ENCODE measurements at regions not wholly inside any gene's neighbourhood (a gene's known extent, or its start where the extent isn't known, plus 50 kb on each side); places are given as distances from the start of the nearest gene placed in this dataset.

DNA sequence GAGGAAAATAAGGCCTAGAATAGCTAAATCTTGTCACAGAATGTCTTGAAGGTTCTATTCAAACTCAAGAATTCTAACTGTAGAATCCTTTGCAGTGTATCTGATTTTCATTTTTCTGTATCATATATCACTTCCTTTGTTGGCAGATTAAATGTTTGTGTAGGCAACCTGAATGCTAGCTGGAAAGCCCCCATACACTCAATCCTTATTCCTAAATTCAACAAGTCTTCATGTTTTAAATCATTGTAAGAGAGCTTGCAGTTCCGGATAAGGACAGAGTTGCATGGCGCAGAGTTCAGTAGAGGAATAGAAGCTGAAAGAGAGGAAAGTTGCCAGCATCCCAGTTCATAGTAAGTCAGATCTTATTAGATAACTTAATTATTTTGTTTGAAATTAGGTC, 242.0 kb upstream of the SEMA6D start:
- ATAC-seq (no peak), DNase-seq (ENCODE audit: low spot score) (no peak), FAIRE-seq (no peak)
- Histone ChIP-seq H3K79me2 (ENCODE audit: insufficient read depth, low read length) (no peaks in the 10 kb centered on the region), H4K20me1 (ENCODE audit: insufficient read depth, low read length) (no peaks in the 10 kb centered on the region), H3K4me1 (ENCODE audit: insufficient read depth, low read length) (no peaks in the 10 kb centered on the region), H3K4me3 (replicated peaks in 1 of 3; ENCODE audit: insufficient read depth in 1 of 3, low read depth in 2 of 3, low read length in 3 of 3) (no peak overlapping the region), H3K27me3 (ENCODE audit: control insufficient read depth in 1 of 2, insufficient read depth in 2 of 2, low read length in 2 of 2) (no peaks in the 10 kb centered on the region), H3K4me2 (ENCODE audit: low read depth, low read length) (no peak overlapping the region), H3K36me3 (replicated peaks in 1 of 2; ENCODE audit: control insufficient read depth in 1 of 2, insufficient read depth in 2 of 2, low read length in 2 of 2) (no peaks in the 10 kb centered on the region), H3K9ac (ENCODE audit: insufficient read depth, low read depth, low read length) (no peak overlapping the region), H3K9me3 (ENCODE audit: low read length) (peaks cover 40% of the 10 kb centered on the region), H3K27ac (ENCODE audit: extremely low read length, insufficient read depth, low read length) (no peak overlapping the region), H2AFZ (ENCODE audit: low read length) (no peak overlapping the region)
- POLR2A ChIA-PET: no interaction called here
- in situ Hi-C loops (cut with HindIII; ENCODE audit: extremely low pct_ligation_motif_present, low pct_unique_long_range_greater_than_20kb): no loop called here
- intact Hi-C loops (cut with micrococcal nuclease; ENCODE audit: unreplicated experiment): loop anchor here (10.0 kb wide), 1 partner anchor 59 kb away; no protein-coding TSS in a partner anchor
- 98% methylated on average over 2 of the region's 2 CpGs for WGBS (ENCODE audit: low lambda C conversion rate)
- BruUV-seq (replicated peaks): no TSS peak
- CTCF ChIA-PET (ENCODE audit: low intra/inter-chr PET ratio, low total read pairs): no interaction called here
- TF ChIP-seq ZNF281 (CRISPR knock-in tag; IDR thresholded peaks at IDR 0.05; ENCODE audit: borderline replicate concordance) (no peak), ISL2 (CRISPR knock-in tag; IDR thresholded peaks at IDR 0.05) (no peak), ZFP36L2 (CRISPR knock-in tag; IDR thresholded peaks at IDR 0.05) (no peak), FOXK2 (IDR thresholded peaks at IDR 0.05) (no peak), ZNF256 (CRISPR knock-in tag; conservative IDR thresholded peaks at IDR 0.05) (no peak), SRSF1 (optimal IDR thresholded peaks at IDR 0.05; ENCODE audit: low read depth, low read length) (no peak), ZNF839 (CRISPR knock-in tag; IDR thresholded peaks at IDR 0.05; ENCODE audit: borderline replicate concordance) (no peak), ZIK1 (CRISPR knock-in tag; IDR thresholded peaks at IDR 0.05; ENCODE audit: borderline replicate concordance, low read depth) (no peak), RXRA (CRISPR knock-in tag; IDR thresholded peaks at IDR 0.05) (no peak), ZBTB7A (CRISPR knock-in tag; IDR thresholded peaks at IDR 0.05) (no peak)
- TF ChIP-seq, protein P1, sequence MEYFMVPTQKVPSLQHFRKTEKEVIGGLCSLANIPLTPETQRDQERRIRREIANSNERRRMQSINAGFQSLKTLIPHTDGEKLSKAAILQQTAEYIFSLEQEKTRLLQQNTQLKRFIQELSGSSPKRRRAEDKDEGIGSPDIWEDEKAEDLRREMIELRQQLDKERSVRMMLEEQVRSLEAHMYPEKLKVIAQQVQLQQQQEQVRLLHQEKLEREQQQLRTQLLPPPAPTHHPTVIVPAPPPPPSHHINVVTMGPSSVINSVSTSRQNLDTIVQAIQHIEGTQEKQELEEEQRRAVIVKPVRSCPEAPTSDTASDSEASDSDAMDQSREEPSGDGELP (IDR thresholded peaks at IDR 0.05; ENCODE audit: borderline replicate concordance, low read depth): no peak
- TF ChIP-seq, protein P2, sequence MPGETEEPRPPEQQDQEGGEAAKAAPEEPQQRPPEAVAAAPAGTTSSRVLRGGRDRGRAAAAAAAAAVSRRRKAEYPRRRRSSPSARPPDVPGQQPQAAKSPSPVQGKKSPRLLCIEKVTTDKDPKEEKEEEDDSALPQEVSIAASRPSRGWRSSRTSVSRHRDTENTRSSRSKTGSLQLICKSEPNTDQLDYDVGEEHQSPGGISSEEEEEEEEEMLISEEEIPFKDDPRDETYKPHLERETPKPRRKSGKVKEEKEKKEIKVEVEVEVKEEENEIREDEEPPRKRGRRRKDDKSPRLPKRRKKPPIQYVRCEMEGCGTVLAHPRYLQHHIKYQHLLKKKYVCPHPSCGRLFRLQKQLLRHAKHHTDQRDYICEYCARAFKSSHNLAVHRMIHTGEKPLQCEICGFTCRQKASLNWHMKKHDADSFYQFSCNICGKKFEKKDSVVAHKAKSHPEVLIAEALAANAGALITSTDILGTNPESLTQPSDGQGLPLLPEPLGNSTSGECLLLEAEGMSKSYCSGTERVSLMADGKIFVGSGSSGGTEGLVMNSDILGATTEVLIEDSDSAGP (CRISPR knock-in tag; IDR thresholded peaks at IDR 0.05; ENCODE audit: borderline replicate concordance): no peak
- TF ChIP-seq, protein P3, sequence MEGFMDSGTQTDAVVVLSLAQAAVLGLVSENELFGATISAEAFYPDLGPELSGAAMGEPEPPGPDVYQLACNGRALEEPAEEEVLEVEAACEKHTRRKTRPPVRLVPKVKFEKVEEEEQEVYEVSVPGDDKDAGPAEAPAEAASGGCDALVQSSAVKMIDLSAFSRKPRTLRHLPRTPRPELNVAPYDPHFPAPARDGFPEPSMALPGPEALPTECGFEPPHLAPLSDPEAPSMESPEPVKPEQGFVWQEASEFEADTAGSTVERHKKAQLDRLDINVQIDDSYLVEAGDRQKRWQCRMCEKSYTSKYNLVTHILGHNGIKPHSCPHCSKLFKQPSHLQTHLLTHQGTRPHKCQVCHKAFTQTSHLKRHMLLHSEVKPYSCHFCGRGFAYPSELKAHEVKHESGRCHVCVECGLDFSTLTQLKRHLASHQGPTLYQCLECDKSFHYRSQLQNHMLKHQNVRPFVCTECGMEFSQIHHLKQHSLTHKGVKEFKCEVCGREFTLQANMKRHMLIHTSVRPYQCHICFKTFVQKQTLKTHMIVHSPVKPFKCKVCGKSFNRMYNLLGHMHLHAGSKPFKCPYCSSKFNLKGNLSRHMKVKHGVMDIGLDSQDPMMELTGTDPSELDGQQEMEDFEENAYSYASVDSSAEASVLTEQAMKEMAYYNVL (CRISPR knock-in tag; IDR thresholded peaks at IDR 0.05; ENCODE audit: borderline replicate concordance): no peak
